ENCODE measurements at regions not wholly inside any gene's neighbourhood (a gene's known extent, or its start where the extent isn't known, plus 50 kb on each side); places are given as distances from the start of the nearest gene placed in this dataset.

DNA sequence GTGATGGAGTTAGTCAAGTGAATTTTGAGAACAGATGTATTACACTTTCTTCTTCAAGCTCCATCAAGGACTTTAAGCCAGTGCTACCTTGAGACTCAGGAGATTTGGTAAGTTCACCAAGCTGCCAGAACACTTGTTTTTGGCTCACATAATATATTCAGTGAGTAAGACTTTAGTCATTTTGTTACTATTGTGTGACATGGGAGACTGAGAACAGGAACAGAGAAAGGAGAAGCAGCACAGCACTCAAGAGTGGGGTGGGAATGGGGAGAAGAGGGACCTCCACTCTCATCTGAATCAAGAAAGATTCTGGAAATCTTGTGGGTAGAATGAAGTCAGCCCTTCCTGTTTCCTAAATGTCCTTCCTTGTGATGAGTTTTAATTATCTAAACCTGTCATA is 87.3 kb upstream of the TET2 start:
- TF ChIP-seq SIRT6 (IDR thresholded peaks at IDR 0.05; ENCODE audit: low read length) = no peak
- H3K4me1 ChIP-seq (replicated peaks in 1 of 4; ENCODE audit: control insufficient read depth in 3 of 4, insufficient read depth in 4 of 4, low read length in 3 of 4) = peaks cover 0 to 9% (median 5%) of the 10 kb centered on the region in 4 experiments; a peak in 3 of 7 replicates
- no peaks in the 10 kb centered on the region for H3K23me2 ChIP-seq (ENCODE audit: low read depth, low read length)
- POLR2A ChIA-PET (ENCODE audit: partially characterized antibody) = no interaction called here
- H2BK12ac ChIP-seq (ENCODE audit: low read depth, low read length) = no peak overlapping the region
- no peak overlapping the region for H2AFZ ChIP-seq (ENCODE audit: low read length)
- H3K9ac ChIP-seq (replicated peaks in 1 of 4; ENCODE audit: extremely low read depth in 1 of 4, low read depth in 3 of 4, low read length in 3 of 4) = no peak overlapping the region
- H3K18ac ChIP-seq (ENCODE audit: extremely low read depth, low read length) = no peak overlapping the region
- DNase-seq (ENCODE audit: low read depth in 1 of 2, low spot score in 2 of 2) (no peak), FAIRE-seq (no peak)
- H2BK5ac ChIP-seq (ENCODE audit: low read depth, low read length) = no peak overlapping the region
- H2BK120ac ChIP-seq (replicated peaks; ENCODE audit: low read depth, low read length) = no peak overlapping the region
- H3K56ac ChIP-seq (replicated peaks; ENCODE audit: insufficient read length, low read depth, low read length) = no peak overlapping the region
- no peaks in the 10 kb centered on the region for H3K9me3 ChIP-seq (ENCODE audit: insufficient read depth in 2 of 2, low read depth in 1 of 2, low read length in 1 of 2)
- no peaks in the 10 kb centered on the region for H3K79me2 ChIP-seq (ENCODE audit: control insufficient read depth in 1 of 2, insufficient read depth in 2 of 2, low read length in 2 of 2)
- CTCF ChIA-PET (ENCODE audit: partially characterized antibody) = no interaction called here
- H4K8ac ChIP-seq (ENCODE audit: extremely low read depth, insufficient read depth, low read length) = no peak overlapping the region
- no peak overlapping the region for H2BK15ac ChIP-seq (ENCODE audit: low read length)
- H3K4me2 ChIP-seq (ENCODE audit: insufficient read depth in 1 of 2, low read depth in 2 of 2, low read length in 2 of 2) = no peak overlapping the region
- H3K23ac ChIP-seq (ENCODE audit: insufficient read length) = no peak overlapping the region
- H4K91ac ChIP-seq (replicated peaks; ENCODE audit: insufficient read length, low read length) = no peak overlapping the region
- H3K27ac ChIP-seq (ENCODE audit: low read depth, low read length) = no peak overlapping the region
- H3K27me3 ChIP-seq (replicated peaks in 1 of 4; ENCODE audit: control insufficient read depth in 3 of 4, extremely low read depth in 1 of 4, insufficient read depth in 3 of 4, low read length in 3 of 4) = no peaks in the 10 kb centered on the region
- H4K20me1 ChIP-seq (replicated peaks in 1 of 2; ENCODE audit: control insufficient read depth in 1 of 2, insufficient read depth in 2 of 2, low read length in 2 of 2) = no peaks in the 10 kb centered on the region
- no peaks in the 10 kb centered on the region for H3K36me3 ChIP-seq (ENCODE audit: control insufficient read depth in 2 of 4, insufficient read depth in 4 of 4, low read length in 3 of 4)
- no peak overlapping the region for H2BK20ac ChIP-seq (ENCODE audit: low read length)
- H3K4ac ChIP-seq (replicated peaks; ENCODE audit: insufficient read length, low read depth, low read length) = no peak overlapping the region
- H3K79me1 ChIP-seq (ENCODE audit: low read depth, low read length) = no peaks in the 10 kb centered on the region
- no peak overlapping the region for H4K5ac ChIP-seq (ENCODE audit: insufficient read length, low read depth, low read length)
- no peak overlapping the region for H3K14ac ChIP-seq (ENCODE audit: insufficient read length)
- H2AK5ac ChIP-seq (ENCODE audit: low read depth, low read length) = no peak overlapping the region
- no peak overlapping the region for H3K4me3 ChIP-seq (ENCODE audit: extremely low read depth in 1 of 4, insufficient read depth in 2 of 4, low read depth in 3 of 4, low read length in 4 of 4)

Data from H1 (cell line).